ENCODE measurements at regions not wholly inside any gene's neighbourhood (a gene's known extent, or its start where the extent isn't known, plus 50 kb on each side); places are given as distances from the start of the nearest gene placed in this dataset.

- no TSS peak for BruUV-seq (replicated peaks)
- DNase-seq (ENCODE audit: low read depth, low spot score) = no peak
- intact Hi-C loops (cut with micrococcal nuclease; ENCODE audit: unreplicated experiment) (no loop called here), in situ Hi-C loops (cut with HindIII; ENCODE audit: low pct_unique_long_range_greater_than_20kb, low sequenced_read_pairs) (no loop called here)
- Histone ChIP-seq H3K27me3 (ENCODE audit: control insufficient read depth, insufficient read depth, low read length) (no peaks in the 10 kb centered on the region), H3K27ac (ENCODE audit: low read length) (no peak overlapping the region), H3K4me3 (ENCODE audit: low read depth in 2 of 2, low read length in 2 of 2) (no peak overlapping the region), H3K4me1 (ENCODE audit: control insufficient read depth, insufficient read depth, low read length) (no peaks in the 10 kb centered on the region), H3K36me3 (ENCODE audit: control insufficient read depth, insufficient read depth, low read length) (no peaks in the 10 kb centered on the region), H3K9me3 (ENCODE audit: control insufficient read depth, insufficient read depth, low read depth, low read length) (no peaks in the 10 kb centered on the region)
- ChIA-PET CTCF (no interaction called here), POLR2A (no interaction called here)
- no peak for ATAC-seq
- TF ChIP-seq CTCF (IDR thresholded peaks at IDR 0.05) = no peak
- TF ChIP-seq SIN3A (IDR thresholded peaks at IDR 0.05; ENCODE audit: borderline replicate concordance, insufficient read depth, low read depth, low read length) = no peak
- no peak for TF ChIP-seq REST (IDR thresholded peaks at IDR 0.05; ENCODE audit: insufficient read depth in 1 of 2, low read depth in 2 of 2, low read length in 1 of 2)
- TF ChIP-seq TCF7L2 (IDR thresholded peaks at IDR 0.05; ENCODE audit: low read depth, low read length) = no peak
- no peak for TF ChIP-seq POLR2AphosphoS5 (IDR thresholded peaks at IDR 0.05; ENCODE audit: low read depth, low read length)
Observed at GRCh38 chr22:47724751-47725150, 962.3 kb downstream of the TBC1D22A start.

- in situ Hi-C loops (cut with HindIII; ENCODE audit: low pct_unique_long_range_greater_than_20kb, low sequenced_read_pairs) = no loop called here
- H3K36me3 ChIP-seq (ENCODE audit: control insufficient read depth, insufficient read depth, low read length) = no peaks in the 10 kb centered on the region
- ATAC-seq (no peak), DNase-seq (ENCODE audit: low read depth, low spot score) (no peak)
- H3K27ac ChIP-seq (ENCODE audit: low read length) = no peak overlapping the region
- H3K9me3 ChIP-seq (ENCODE audit: control insufficient read depth, insufficient read depth, low read depth, low read length) = no peaks in the 10 kb centered on the region
- POLR2A ChIA-PET = no interaction called here
- H3K4me1 ChIP-seq (ENCODE audit: control insufficient read depth, insufficient read depth, low read length) = no peaks in the 10 kb centered on the region
- BruUV-seq (replicated peaks) = no TSS peak
- no peak overlapping the region for H3K4me3 ChIP-seq (ENCODE audit: low read depth in 2 of 2, low read length in 2 of 2)
- no peaks in the 10 kb centered on the region for H3K27me3 ChIP-seq (ENCODE audit: control insufficient read depth, insufficient read depth, low read length)
- intact Hi-C loops (cut with micrococcal nuclease; ENCODE audit: unreplicated experiment) = no loop called here
- TF ChIP-seq POLR2AphosphoS5 (IDR thresholded peaks at IDR 0.05; ENCODE audit: low read depth, low read length) (no peak), REST (IDR thresholded peaks at IDR 0.05; ENCODE audit: insufficient read depth in 1 of 2, low read depth in 2 of 2, low read length in 1 of 2) (no peak), TCF7L2 (IDR thresholded peaks at IDR 0.05; ENCODE audit: low read depth, low read length) (no peak), SIN3A (IDR thresholded peaks at IDR 0.05; ENCODE audit: borderline replicate concordance, insufficient read depth, low read depth, low read length) (no peak), CTCF (IDR thresholded peaks at IDR 0.05) (no peak)
- CTCF ChIA-PET = no interaction called here
Observed at GRCh38 chr22:47724030-47724429, 961.6 kb downstream of the TBC1D22A start.

All from Panc1 (cell line).